ENCODE measurements at regions not wholly inside any gene's neighbourhood (a gene's known extent, or its start where the extent isn't known, plus 50 kb on each side); places are given as distances from the start of the nearest gene placed in this dataset.

DNA sequence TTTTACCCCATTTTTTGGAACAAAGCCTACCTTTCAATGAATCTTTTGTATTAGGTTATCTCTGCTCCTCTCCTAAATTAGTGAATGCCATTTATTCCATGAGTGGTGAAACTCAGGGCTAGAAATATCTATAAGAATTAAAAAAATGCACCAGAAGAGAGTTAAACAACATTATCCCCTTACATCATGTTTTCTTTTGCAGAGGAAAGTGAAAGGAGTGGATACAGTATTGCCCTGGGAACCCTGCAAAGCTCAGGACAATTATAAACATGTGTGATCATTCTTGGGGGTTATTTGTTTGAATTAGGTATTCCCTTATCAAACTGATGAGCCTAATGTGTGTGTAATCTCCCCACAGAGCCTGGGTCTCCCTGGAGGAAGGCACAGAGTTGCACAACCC is 559.2 kb downstream of the RNF144A start:
- DNase-seq, result no peak

DNA sequence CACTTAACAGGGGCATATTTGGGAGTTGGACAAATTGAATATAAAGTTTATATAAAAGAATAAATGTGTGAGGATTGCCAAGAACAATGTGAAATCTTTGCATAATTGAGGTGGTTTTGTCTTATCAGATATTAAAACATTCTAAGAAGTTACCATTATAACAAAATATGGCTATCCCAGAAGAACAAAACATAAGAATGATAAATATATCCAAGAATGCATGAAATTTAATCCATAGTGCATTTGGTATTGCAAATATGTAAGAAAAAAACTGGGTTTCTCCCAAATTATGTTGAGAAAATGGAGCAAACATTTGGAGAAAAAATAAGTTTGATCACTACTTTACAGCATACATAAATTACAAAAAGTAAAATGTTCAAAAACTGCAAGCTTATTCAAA is 562.4 kb downstream of the RNF144A start:
- no peak for DNase-seq

DNA sequence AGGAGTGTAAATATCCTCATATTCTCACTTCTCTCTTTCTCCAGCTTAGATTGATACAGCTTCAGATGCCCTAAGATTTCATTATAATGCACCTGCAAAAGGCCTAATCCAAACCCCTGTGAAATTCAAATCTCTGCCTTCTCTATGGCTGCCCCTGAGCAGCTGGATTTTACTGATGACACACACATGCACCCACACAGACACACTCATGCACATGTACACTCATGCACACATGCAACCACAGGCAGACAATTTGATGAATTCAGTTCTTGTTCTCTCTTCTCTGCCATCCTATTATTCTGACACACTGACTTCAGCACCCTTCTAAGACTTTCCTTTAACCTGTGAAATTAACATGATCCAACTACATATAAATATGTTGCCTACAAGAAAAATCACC is 563.2 kb downstream of the RNF144A start:
- no peak for DNase-seq

DNA sequence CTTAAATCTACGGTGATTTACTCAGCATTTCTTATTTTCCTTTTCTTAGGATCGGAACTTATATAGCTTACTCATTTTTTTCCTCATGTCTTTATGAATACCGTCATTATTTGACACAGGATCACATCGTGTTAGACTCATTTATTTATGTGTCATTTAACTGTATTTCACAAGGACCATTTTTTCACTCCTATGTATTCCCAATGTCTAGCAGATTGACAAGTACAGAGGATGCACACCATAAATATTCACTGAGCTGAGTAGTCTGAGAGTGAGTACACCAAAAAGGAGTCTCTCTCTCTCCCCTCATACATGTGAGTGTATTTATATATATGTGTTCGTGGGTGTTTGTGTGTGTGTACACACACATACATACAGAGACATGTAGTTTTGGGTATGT is 573.5 kb downstream of the RNF144A start:
- DNase-seq, result no peak

DNA sequence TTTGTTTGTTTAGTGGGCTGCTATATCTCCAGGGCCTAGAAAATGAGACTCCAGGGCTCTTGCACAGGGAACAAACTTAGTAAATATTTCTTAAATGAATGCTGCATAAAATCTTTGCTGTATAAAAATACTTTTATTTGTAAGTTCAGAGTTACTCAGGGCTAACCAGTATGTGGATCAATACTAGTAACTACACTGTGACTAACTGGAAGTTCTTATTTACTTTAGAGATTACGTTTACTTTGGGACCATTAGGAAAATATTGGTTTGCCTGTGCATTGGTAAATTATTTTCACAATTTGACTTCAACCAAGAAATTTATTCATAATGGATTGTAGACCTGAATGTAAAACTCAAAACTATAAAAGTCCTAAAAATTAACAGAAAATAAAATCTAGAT is 575.5 kb downstream of the RNF144A start:
- no peak for DNase-seq

DNA sequence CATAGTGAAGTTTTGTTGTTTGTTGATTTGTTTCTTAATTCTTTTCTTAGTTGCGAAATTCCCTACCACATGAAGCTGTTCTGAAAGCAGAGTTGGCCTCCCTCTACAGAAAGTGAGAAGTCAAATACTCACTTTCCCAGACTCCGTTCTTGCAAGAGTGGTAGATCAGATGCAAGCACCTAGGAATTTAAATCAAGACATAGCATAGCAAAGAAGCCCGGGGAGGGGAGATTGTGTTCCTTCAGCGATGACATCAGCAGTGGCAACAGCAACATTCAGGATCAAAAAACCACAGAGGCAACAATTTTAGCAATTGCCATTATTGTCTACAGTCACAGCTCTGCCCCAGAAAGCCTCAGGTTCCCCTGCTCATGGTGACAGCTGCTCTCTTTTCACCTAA is 580.0 kb downstream of the RNF144A start:
- no peak for DNase-seq

DNA sequence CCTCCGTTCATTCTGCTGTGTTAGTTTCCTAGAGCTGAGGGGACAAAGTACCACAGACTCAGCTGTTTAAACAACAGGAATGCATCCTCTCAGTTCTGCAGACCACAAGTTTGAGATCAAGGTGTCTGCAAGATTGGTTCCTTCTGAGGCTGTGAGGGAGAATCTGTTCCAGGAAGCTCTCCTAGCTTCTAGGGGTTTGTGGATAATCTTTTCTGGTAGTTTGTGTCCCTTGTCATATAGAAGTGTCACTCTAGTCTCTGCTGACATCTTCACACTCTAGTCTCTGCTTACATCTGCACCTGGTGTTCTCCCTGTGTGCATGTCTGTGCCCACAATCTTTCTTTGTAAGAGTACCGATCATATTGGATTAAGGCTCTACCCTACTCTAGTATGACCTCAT is 581.8 kb downstream of the RNF144A start:
- no peak for DNase-seq

DNA sequence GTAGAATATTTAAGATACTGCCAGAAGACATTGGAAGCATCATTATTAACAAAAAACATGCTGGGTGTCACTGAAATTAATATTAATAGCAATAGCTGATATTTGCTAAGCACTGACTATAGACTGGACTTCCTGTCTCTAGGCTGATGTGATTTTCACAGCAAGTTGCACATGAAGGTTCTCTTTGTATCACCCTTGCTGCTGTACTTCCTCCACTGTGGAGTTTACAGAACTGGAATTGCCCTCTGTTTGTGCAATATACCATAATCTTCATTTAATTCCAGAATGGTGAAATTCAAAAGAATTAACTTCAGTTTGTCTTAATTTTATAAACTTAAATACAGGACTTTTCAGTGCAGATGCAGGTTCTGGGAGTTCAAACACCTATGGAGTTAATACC is 585.1 kb downstream of the RNF144A start:
- no peak for DNase-seq

DNA sequence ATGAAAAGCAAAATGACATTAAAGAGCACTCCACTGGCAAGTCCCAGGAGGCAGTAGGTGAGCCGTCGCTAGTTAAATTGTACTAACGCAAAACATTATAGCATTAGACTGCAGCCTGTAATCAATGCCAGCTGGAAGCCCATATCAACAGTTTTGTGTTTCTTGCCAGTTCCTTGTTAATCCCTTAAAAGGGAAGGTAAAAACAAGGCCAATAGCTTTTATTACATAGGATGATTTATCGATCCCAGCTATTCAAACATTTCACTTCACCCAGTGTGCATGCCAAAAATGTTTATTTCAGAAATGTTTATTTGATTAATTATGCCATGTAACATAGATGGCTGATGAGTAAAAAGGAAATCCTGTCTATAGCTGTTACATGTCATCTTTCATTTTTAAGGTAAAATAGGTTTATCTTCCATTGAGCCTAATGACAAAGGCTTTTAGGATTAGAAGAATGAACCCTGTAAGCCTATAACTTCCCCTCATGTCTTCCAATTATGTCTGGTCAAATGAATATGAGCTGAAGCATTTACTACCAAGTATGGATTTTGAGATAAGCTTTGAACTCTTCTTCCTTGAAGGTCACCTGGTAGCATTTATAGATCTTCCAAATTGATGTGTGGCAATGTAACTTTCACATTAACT is 591.2 kb downstream of the RNF144A start:
- no peak for DNase-seq

DNA sequence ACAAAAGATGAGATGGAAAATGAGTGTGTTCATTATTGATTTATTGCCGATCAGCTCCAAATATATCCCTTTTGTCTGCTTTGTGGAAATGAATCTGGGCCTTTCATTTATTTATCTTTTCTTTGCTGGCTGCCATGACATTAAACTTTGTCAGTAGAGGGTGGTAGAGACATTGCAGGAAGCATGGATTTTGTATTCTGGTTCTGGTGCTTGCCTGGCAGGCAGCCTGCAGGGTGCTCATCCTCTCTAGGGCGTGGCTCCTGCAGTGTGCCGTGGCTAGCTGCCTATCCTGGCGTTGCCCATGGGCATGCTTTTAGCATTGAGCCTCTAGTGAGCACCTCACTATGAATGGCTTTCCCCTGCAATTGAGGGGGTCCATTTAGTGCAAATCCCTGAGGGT is 593.1 kb downstream of the RNF144A start:
- no peak for DNase-seq

DNA sequence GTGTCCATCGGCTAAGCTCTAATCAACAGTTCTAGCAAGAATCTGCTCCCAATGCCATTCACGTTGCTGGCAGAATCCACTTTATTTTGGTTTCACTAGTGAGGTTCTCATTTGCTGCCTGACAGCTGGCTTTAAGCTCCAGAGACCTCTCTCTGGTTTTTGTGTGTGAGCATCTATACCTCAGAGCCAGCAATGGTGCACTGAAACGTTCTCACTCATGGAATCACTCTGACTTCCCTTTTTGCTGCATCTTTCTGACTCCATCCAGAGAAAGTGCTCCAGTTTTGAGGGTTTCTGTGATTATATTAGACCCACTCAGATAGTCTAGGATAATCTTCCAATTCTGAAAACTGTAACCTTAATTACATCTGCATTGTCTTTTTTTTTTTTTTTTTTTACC is 596.6 kb downstream of the RNF144A start:
- no peak for DNase-seq

DNA sequence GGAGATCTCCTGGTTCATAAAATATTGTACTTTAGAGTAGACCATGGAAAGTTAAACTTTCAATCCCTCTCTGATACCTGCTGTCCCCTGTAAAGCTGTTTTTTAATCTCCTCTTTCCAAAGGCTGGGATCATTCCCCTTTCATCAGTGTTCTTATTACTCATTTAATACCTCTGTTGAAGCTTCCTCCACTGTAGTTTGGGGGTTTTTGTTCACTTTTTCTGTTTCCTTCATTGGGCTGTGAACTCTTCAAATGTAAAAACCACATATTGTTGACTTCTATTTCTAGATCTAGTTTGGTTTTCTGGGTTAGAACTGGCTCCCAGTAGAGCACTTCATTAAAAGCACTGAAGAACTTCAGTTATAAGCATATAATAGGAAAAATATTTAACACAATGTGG is 598.1 kb downstream of the RNF144A start:
- no peak for DNase-seq

DNA sequence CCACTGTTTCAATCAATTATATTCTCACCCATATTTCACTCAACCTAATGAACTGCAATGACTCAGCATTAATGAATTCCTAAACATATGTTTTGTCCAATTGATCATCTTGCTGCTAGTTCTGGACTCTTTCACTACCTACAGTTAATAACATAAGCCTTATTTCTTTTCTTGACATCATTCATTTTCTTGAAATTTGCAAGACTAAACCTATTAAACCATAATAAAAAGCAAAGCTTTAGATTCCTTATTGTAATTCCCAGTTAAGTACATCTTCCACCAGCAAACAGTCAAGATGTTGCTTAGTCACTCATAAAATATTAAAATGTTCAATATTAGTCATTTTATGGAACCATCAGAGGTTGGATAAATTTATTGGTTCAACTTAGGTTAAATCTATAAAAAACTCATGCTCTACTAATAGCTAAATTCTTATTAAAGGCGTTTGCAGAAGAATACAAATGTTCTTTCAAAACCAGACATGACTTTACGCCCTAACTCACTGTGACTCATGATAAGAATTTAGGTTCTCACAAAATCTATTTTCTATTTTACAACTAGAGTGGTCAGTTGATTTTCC is 599.4 kb downstream of the RNF144A start:
- DNase-seq, result no peak

DNA sequence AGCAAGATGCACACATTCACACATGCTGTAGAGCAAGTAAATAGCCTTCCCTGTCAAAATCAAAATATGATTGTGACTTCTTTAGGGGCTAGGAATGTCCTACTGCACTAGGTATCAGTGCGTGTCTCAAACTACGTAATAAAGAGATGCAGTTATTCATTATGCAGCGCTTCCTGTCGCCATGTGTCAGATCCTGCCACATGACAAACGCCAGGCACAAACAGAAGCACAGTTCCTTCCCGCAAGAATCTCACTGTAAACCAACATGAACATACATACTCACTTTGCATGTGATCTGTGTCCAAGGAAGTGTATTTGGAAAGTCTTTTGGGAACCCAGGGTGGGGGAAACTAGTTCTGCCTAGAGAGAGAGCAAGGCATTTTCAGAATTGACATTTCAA is 599.9 kb downstream of the RNF144A start:
- DNase-seq, result no peak

DNA sequence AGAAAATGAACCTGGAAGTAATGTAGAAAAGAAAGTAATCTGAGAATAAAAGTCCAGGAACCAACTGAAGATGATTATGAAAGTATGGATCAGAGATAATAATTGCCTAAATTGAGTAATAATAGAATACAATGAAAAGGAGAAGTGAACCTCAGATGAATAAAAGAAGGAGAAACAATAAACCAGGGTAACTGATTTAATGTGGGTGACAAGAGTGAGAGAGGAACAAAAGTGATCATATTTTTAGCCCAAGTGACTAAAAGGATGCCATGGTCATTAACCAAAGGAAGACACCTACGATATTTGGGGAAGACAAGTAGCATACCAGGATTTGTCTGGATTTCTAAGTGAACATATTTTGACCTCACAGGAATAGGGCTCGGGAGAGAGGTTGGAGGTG is 600.6 kb downstream of the RNF144A start:
- no peak for DNase-seq

DNA sequence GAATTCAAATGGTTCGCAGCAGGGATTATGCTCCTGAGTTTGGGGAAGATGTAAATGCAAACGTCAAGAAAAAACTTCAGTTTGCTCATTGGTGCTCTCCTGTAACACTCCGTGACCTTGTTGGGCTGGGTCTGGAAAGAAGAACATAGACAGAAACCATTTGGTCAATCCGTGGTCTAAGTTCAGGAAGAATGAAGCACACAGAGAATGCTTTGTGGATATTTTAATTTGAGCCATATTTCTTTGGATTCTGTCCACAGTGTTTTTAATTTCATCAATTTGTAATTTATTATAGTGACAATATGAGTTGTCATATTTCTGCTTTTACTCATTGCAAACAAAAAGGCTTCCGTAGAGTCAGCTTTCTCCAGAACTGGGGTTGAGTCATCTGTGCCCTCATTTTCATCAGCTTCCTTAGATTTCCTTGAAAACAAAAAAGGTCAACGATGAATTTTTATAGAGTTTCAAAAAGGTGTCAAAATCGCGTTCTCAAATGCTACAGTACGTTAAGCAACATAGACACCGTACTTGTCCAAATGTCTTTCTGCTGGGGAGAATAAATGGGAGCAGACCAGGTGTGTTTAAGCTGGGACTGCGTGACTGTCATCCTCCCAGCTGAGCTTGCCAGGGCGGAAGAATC is 606.4 kb downstream of the RNF144A start:
- DNase-seq, result no peak

DNA sequence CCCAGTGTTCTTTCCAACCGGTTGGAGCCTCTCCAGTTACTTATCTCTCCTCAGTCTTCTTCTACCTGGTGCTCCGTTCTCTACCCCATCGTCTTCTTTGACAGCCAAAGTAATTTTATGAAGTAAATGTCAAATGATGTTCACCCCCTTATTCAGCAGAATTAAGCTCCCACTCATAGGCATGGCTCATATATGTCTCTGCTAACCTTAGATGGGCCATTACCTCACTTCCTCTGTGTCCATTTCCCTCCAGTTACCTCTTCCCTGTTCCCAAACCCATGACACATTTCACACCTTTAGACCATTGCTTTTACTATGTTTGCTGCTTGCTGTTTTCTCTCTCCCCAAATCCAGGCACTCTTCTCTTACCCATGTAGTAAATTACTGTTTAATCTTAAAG is 607.0 kb downstream of the RNF144A start:
- DNase-seq, result no peak

DNA sequence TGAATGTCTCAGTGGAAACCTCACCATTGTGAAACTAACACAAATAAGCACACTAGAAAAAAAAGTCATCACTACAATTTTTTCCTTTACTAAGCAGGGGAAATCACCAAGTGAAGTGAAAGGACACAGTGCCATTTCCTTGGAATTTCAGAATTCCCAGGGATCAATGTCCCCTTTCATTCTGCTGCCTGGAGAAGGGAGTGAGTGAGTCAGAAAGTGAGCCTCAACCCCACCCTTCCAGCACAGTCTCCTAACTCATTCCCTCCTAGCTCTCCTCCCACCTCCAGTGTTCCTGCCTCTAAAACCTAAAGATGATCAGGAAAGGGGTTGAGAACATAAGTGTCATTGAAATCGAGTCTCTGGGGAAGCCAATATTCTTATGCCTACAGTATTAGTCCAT is 608.5 kb downstream of the RNF144A start:
- no peak for DNase-seq

DNA sequence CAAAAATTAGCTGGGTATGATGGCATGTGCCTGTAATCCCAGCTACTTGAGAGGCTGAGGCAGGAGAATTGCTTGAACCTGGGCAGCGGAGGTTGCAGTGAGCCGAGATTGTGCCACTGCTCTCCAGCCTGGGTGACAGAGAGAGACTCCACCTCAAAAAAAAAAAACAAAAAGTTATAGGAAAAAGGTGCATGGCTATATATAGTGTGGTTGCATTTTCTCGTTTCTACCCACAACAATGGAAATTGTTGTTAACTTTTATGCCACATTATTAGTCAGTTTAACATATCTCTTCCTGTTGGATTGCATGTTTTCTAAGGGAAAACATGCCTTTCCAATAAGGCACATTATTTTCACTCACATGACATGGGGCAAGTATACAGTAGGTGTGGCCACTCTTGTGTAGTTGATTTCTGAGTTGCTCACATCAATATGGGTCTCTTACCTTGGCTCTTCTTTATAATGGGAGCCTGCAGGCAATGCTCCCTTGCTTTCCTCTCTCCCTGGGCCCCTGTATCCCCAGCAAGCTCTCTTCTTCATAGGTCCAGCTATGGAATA is 610.0 kb downstream of the RNF144A start:
- no peak for DNase-seq

DNA sequence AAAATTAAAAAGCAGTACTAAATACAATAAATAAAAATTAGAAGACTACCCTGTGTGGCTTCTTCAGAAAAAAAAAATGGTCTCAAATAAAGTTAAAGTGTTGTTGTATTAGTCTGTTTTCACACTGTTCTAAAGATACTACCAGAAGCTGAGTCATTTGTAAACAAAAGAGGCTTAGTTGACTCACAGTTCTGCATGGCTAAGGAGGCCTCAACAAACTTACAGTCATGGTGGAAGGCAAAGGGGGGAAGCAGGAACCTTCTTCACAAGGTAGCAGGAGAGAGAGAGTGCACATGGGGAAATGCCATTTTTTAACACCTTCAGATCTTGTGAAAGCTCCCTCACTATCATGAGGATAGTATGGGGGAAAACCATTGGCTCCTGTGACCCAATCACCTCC is 612.8 kb downstream of the RNF144A start:
- DNase-seq, result no peak

DNA sequence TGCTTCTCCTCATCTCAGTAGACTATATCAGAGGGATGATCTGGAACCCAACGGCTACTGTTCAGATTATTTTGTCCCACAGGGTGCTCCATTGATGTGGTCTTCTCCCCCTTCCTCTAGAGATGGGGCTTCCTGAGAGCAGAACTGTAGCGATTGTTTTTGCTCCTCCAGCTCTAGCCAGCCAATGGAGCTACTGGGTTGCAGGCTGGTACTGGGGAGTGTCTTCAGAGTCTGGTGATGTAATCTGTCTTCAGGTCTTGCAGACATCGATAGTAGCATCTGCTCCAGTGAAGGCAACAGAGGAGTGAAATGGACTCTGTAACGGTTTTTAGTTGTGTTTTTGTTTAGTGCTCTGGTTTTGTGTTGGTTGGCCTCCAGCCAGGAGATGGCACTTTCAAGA is 621.9 kb downstream of the RNF144A start:
- DNase-seq, result no peak

DNA sequence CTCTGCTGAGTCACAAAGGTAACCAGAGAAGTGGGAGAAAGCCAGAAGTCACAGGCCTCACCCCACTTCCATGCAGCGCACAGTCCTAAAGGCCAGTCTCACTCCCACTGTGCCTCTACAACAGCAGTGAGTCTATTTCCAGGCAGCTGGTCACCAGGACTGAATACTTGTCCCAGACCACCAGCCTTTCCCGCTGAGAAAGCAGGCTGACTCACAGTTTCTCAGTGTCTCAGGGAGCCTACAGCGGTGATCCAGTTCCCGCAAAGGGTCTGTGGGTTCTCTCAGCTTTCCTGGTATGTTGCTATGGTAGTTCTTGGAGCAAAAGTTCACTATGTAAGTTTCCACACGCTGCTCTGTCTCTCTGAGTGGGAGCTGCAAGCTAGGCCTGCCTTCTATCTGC is 622.5 kb downstream of the RNF144A start:
- no peak for DNase-seq

DNA sequence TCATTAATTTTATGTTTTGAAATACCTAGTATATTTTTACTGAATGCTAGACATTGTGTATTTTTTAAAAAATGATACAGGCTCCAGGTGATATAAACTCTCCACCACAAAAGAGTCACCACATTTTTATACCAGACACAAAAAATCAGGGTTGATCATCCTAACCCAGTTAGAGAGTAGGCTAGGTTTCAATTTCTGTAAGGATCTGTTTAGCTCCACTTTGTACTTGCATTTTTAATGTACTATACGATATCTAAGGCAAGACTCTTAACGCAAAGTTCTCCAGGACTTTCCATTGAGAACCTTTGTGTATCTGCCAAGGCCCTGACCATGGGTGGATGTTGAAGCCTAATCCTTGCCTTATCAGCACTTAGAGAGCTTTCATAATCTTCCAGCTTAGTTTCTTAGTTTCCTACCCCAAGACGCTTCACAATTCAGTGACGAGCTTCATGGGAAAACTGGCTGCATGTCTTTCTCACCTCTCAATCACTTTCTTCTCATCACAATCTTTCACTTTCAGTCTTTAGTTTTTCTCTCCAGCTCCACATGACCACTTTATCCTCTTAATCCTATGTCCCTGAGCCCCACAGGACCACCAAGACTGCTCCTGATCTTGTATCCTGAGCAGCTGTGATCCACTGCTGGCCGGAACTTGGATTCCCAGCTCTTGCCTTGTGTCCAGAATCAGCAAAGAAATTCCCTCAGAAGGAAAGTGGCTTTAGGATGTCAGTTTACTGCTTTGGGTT is 635.8 kb downstream of the RNF144A start:
- no peak for DNase-seq

DNA sequence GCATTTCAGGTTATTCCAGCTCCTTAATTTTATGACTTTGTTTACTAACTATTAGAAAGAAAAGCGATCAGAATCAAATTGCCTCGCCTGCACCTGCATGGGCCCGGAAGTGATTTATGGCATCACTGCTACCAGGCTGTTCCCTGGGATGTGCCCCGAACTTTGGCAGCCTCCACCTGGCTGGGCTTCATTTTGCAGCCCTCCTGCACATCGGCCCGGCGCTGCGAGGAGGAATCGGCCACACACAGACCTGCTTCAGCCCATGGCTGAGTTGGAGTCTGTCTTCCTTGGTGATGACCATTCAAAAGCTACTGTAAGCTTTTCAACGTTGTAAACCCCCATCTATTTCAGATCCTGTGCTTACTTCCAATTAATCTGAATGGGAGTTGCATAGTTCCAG is 638.0 kb downstream of the RNF144A start:
- DNase-seq, result no peak

Data from NCI-H510A (cell line).